GM23338 (cell line): ENCODE measurements at regions not wholly inside any gene's neighbourhood (a gene's known extent, or its start where the extent isn't known, plus 50 kb on each side); places are given as distances from the start of the nearest gene placed in this dataset.

ENCODE experiments used
- ATAC-seq: fragments of 200-7000 bp; cut with Tn5 transposase; 3 replicates; pipeline ENCODE4 v1.9.1; 2020
- DNase-seq: peaks from one replicate; pipeline ENCODE4 v3.0.0-alpha.2; 2015; ENCODE audit warnings: low spot score
- H2AFZ ChIP-seq: fragments of 200-600 bp; sonication (generic); 2 replicates; pipeline ENCODE4 v1.8.0; 2016; ENCODE audit warnings: antibody characterized with exemption, mild to moderate bottlenecking, moderate library complexity
- H3F3A ChIP-seq: fragments of 200-600 bp; sonication (generic); replicated peaks from 2 replicates; pipeline ENCODE4 v1.8.0; 2017; ENCODE audit warnings: antibody characterized with exemption, mixed run types, low read depth
- H3K27ac ChIP-seq: fragments of 200-600 bp; sonication (generic); 2 replicates; pipeline ENCODE4 v1.6.1; 2016; ENCODE audit warnings: low read depth
- H3K27me3 ChIP-seq: fragments of 200-600 bp; sonication (generic); 2 replicates; pipeline ENCODE4 v1.8.0; 2016; ENCODE audit warnings: mild to moderate bottlenecking, mixed run types, moderate library complexity; ENCODE audit not compliant: insufficient read depth
- H3K36me3 ChIP-seq: fragments of 200-600 bp; sonication (generic); 2 replicates; pipeline ENCODE4 v1.8.0; 2016; ENCODE audit warnings: mild to moderate bottlenecking; ENCODE audit not compliant: insufficient read depth
- H3K4me1 ChIP-seq: fragments of 200-600 bp; sonication (generic); 2 replicates; pipeline ENCODE4 v1.8.0; 2016; ENCODE audit warnings: mild to moderate bottlenecking, moderate library complexity; ENCODE audit not compliant: insufficient read depth
- H3K4me2 ChIP-seq: fragments of 200-600 bp; sonication (generic); 2 replicates; pipeline ENCODE4 v1.7.1; 2017; ENCODE audit warnings: mixed run types
- H3K4me3 ChIP-seq: fragments of 200-600 bp; sonication (generic); 2 replicates; pipeline ENCODE4 v1.6.1; 2016; ENCODE audit warnings: mixed run types
- H3K79me2 ChIP-seq: fragments of 200-600 bp; sonication (generic); replicated peaks from 2 replicates; pipeline ENCODE4 v1.8.0; 2017; ENCODE audit warnings: mild to moderate bottlenecking; ENCODE audit not compliant: insufficient read depth
- H3K9me2 ChIP-seq: fragments of 200-600 bp; sonication (generic); 2 replicates; pipeline ENCODE4 v1.8.0; 2017; ENCODE audit not compliant: insufficient read depth
- H4K20me1 ChIP-seq: fragments of 200-600 bp; sonication (generic); replicated peaks from 2 replicates; pipeline ENCODE4 v1.8.0; 2017; ENCODE audit warnings: mild to moderate bottlenecking; ENCODE audit not compliant: insufficient read depth
- H3K27ac Mint-ChIP-seq: 2 replicates; pipeline ENCODE4 v1.8.0; 2020; ENCODE audit warnings: inconsistent platforms, mild to moderate bottlenecking, moderate library complexity, mixed read lengths
- H3K27me3 Mint-ChIP-seq: 3 replicates; pipeline ENCODE4 v1.8.0; 2022; ENCODE audit warnings: low read depth, mild to moderate bottlenecking, moderate library complexity, mixed read lengths, inconsistent platforms; ENCODE audit not compliant: insufficient read depth, poor library complexity
- H3K36me3 Mint-ChIP-seq: 3 replicates; pipeline ENCODE4 v1.8.0; 2021; ENCODE audit warnings: low read depth, mild to moderate bottlenecking, inconsistent platforms, moderate library complexity, mixed read lengths
- H3K4me1 Mint-ChIP-seq: 3 replicates; pipeline ENCODE4 v1.8.0; 2020; ENCODE audit warnings: mild to moderate bottlenecking, inconsistent platforms, mixed read lengths
- H3K4me3 Mint-ChIP-seq: 3 replicates; pipeline ENCODE4 v1.8.0; 2021; ENCODE audit warnings: moderate library complexity, mild to moderate bottlenecking, inconsistent platforms, mixed read lengths
- H3K9me3 Mint-ChIP-seq: 3 replicates; pipeline ENCODE4 v1.8.0; 2020; ENCODE audit warnings: moderate library complexity, mild to moderate bottlenecking, inconsistent platforms, mixed read lengths
- CREB1 ChIP-seq: fragments of 250-450 bp; sonication (Bioruptor Pico); IDR thresholded peaks from 2 replicates; pipeline ENCODE4 v1.5.0; 2020; ENCODE audit warnings: low read depth, mild to moderate bottlenecking, moderate library complexity
- CTCF ChIP-seq, 2 experiments: fragments of 200-600 bp in 1 of 2; sonication (generic) in 1 of 2; conservative IDR thresholded peaks; 2 replicates each; pipeline versions ENCODE4 v1.5.1 to v1.6.1; 2016 to 2017; ENCODE audit warnings: antibody characterized with exemption in 2 of 2, low read depth in 2 of 2, mild to moderate bottlenecking in 2 of 2, moderate library complexity in 1 of 2
- ETS1 ChIP-seq: IDR thresholded peaks from 2 replicates; pipeline ENCODE4 v1.6.1; 2016; ENCODE audit warnings: antibody characterized with exemption
- EZH2 ChIP-seq: fragments of 200-600 bp; sonication (generic); IDR thresholded peaks from one replicate; pipeline ENCODE4 v1.8.0; 2017; ENCODE audit warnings: antibody characterized with exemption, mild to moderate bottlenecking, low read depth; ENCODE audit not compliant: unreplicated experiment
- EZH2phosphoT487 ChIP-seq: fragments of 200-600 bp; sonication (generic); IDR thresholded peaks from one replicate; pipeline ENCODE4 v1.8.1; 2018; ENCODE audit warnings: antibody characterized with exemption; ENCODE audit not compliant: unreplicated experiment
- JUNB ChIP-seq: IDR thresholded peaks from one replicate; pipeline ENCODE4 v1.6.1; 2016; ENCODE audit warnings: antibody characterized with exemption; ENCODE audit not compliant: unreplicated experiment
- NANOG ChIP-seq: IDR thresholded peaks from 2 replicates; pipeline ENCODE4 v1.6.1; 2016; ENCODE audit warnings: antibody characterized with exemption, borderline replicate concordance
- POLR2AphosphoS5 ChIP-seq: IDR thresholded peaks from 2 replicates; pipeline ENCODE4 v1.6.1; 2016; ENCODE audit warnings: antibody characterized with exemption, low read depth
- REST ChIP-seq: IDR thresholded peaks from one replicate; pipeline ENCODE4 v1.6.1; 2018; ENCODE audit warnings: antibody characterized with exemption; ENCODE audit not compliant: unreplicated experiment
- STAT1 ChIP-seq: IDR thresholded peaks from one replicate; pipeline ENCODE4 v1.6.1; 2016; ENCODE audit warnings: antibody characterized with exemption; ENCODE audit not compliant: unreplicated experiment
- ZNF114 ChIP-seq: fragments of 250-450 bp; sonication (Bioruptor Pico); IDR thresholded peaks from 2 replicates; pipeline ENCODE4 v1.5.0; 2020; ENCODE audit warnings: mild to moderate bottlenecking, moderate library complexity
- ZNF331 ChIP-seq: fragments of 250-450 bp; sonication (Bioruptor Pico); IDR thresholded peaks from 2 replicates; pipeline ENCODE4 v1.5.0; 2020; ENCODE audit warnings: low read depth, mild to moderate bottlenecking, moderate library complexity

- TF ChIP-seq ETS1: no peak
- TF ChIP-seq ZNF114 (CRISPR knock-in tag): no peak
Observed at GRCh38 chr13:106967391-106967790, 399.5 kb upstream of the ARGLU1 start (continued).

GRCh38 chr13:106963151-106963550 is 395.2 kb upstream of the ARGLU1 start:
- Histone ChIP-seq H3K4me3 (no peak overlapping the region), H3K27me3 (no peaks in the 10 kb centered on the region), H2AFZ (no peak overlapping the region), H3K4me1 (no peaks in the 10 kb centered on the region), H4K20me1 (no peaks in the 10 kb centered on the region), H3K79me2 (no peaks in the 10 kb centered on the region), H3K4me2 (no peak overlapping the region), H3K27ac (no peak overlapping the region), H3K36me3 (no peaks in the 10 kb centered on the region), H3F3A (no peaks in the 10 kb centered on the region), H3K9me2 (peaks cover 2% of the 10 kb centered on the region; the same call in 1 of the 2 replicates)
- no peaks in the 10 kb centered on the region for H3K36me3 Mint-ChIP-seq
- H3K27me3 Mint-ChIP-seq: no peaks in the 10 kb centered on the region
- H3K4me3 Mint-ChIP-seq: no peak overlapping the region
- H3K9me3 Mint-ChIP-seq: no peaks in the 10 kb centered on the region
- TF ChIP-seq POLR2AphosphoS5 (no peak), REST (no peak), EZH2 (no peak)
- DNase-seq: no peak
- no peaks in the 10 kb centered on the region for H3K4me1 Mint-ChIP-seq
- ATAC-seq: no peak
- H3K27ac Mint-ChIP-seq: no peak overlapping the region

GRCh38 chr13:106961651-106962050 is 393.7 kb upstream of the ARGLU1 start:
- no peak overlapping the region for H3K4me3 Mint-ChIP-seq
- no peak for TF ChIP-seq STAT1
- TF ChIP-seq ETS1: no peak
- no peak for TF ChIP-seq POLR2AphosphoS5
- TF ChIP-seq EZH2: no peak
- no peak for TF ChIP-seq CREB1 (CRISPR knock-in tag)
- no peak for TF ChIP-seq EZH2phosphoT487
- no peak for TF ChIP-seq JUNB
- TF ChIP-seq REST: no peak
- TF ChIP-seq ZNF331 (CRISPR knock-in tag): no peak
- no peak for TF ChIP-seq NANOG
- no peak for TF ChIP-seq ZNF114 (CRISPR knock-in tag)
- TF ChIP-seq CTCF (conservative IDR thresholded peaks at IDR 0.05; ENCODE audit: low read depth in 2 of 2): no peak

More at GRCh38 chr13:106961651-106962050, 393.7 kb upstream of the ARGLU1 start:
- Histone ChIP-seq H3K4me3 (no peak overlapping the region), H3K27me3 (no peaks in the 10 kb centered on the region), H3K4me1 (no peaks in the 10 kb centered on the region), H3K9me2 (peaks cover 7% of the 10 kb centered on the region; the same call in 1 of the 2 replicates), H3K36me3 (no peaks in the 10 kb centered on the region), H3K27ac (no peak overlapping the region), H3K79me2 (no peaks in the 10 kb centered on the region), H4K20me1 (no peaks in the 10 kb centered on the region), H3K4me2 (no peak overlapping the region), H2AFZ (no peak overlapping the region), H3F3A (no peaks in the 10 kb centered on the region)
- Mint-ChIP-seq H3K9me3 (no peaks in the 10 kb centered on the region), H3K27ac (no peak overlapping the region), H3K36me3 (no peaks in the 10 kb centered on the region), H3K27me3 (no peaks in the 10 kb centered on the region), H3K4me1 (no peaks in the 10 kb centered on the region)
- DNase-seq (no peak), ATAC-seq (no peak)
